ENCODE measurements at regions not wholly inside any gene's neighbourhood (a gene's known extent, or its start where the extent isn't known, plus 50 kb on each side); places are given as distances from the start of the nearest gene placed in this dataset.
A peak's percentile ranks its signal among the peaks of the same experiment; 100 is the strongest.

DNA sequence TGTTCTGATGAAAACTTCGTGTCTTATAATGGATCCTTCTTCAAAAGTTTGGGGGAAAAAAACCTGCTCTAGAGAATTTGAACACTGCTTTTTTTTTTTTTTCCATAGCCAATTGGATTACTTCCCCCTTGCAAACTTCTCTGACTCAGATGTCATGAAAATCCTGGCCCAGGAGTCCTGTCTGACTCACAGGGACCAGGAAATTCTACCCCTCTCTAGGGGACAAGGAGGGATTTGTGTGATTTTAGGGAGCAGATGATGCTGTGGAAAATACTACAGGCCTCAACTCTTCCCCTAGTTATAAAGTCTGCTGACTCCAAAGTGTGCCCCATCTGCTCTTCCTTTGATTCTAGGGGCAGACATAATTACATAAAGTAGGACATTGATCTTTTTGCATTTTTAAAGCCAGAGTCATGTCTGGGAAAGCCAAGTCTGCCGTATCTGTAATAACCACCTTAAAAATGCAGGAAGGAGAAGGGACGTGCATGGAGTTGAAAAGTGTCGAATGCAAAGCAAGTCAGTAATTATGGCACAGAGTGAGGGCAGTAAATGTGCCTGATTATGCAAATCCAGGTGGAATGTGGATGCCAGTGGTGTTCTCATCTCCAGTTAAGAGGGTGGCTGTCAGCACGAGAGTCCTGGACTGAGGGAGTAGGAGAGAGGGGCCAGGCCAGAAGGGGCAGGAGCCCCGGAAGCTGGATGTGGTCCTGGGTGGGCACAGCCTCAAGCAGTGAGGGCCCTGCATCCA is 144.3 kb upstream of the SULF2 start:
- 48% methylated on average over 5 of the region's 6 CpGs for WGBS

GRCh38 chr20:47927944-47928343 is 142.7 kb upstream of the SULF2 start:
- no peak overlapping the region for H2AK5ac ChIP-seq (ENCODE audit: low read length, severe bottlenecking)
- no peak overlapping the region for H3K27ac ChIP-seq (ENCODE audit: low read length, poor library complexity, severe bottlenecking)
- H2BK120ac ChIP-seq (ENCODE audit: low read depth, low read length): no peak overlapping the region
- H2BK12ac ChIP-seq (ENCODE audit: low read length in 2 of 2): no peak overlapping the region
- no peak overlapping the region for H3K4ac ChIP-seq (ENCODE audit: low read depth in 1 of 2, low read length in 2 of 2)
- peaks cover 0 to 30% of the 10 kb centered on the region in 2 experiments for H3K27me3 ChIP-seq (ENCODE audit: control insufficient read depth in 1 of 2, insufficient read depth in 1 of 2, low read length in 2 of 2)
- H2BK15ac ChIP-seq (ENCODE audit: low read depth, poor library complexity, severe bottlenecking): no peak overlapping the region
- H3K4me3 ChIP-seq (ENCODE audit: insufficient read depth in 1 of 2, low read depth in 1 of 2, low read length in 2 of 2): no peak overlapping the region
- no peak overlapping the region for H2AFZ ChIP-seq (ENCODE audit: low read depth, low read length)
- H2BK5ac ChIP-seq (ENCODE audit: low read depth, low read length, poor library complexity, severe bottlenecking): no peak overlapping the region
- DNase-seq: no peak
- peaks cover 5% of the 10 kb centered on the region for H3K4me1 ChIP-seq (ENCODE audit: control insufficient read depth, insufficient read depth, low read depth, low read length)
- H3K14ac ChIP-seq (ENCODE audit: low read length in 2 of 2): no peak overlapping the region
- no peaks in the 10 kb centered on the region for H3K36me3 ChIP-seq (ENCODE audit: control insufficient read depth in 1 of 2, insufficient read depth in 2 of 2, low read depth in 1 of 2, low read length in 2 of 2)
- H3K18ac ChIP-seq (ENCODE audit: low read depth in 1 of 2, low read length in 2 of 2): no peak overlapping the region
- H3K9ac ChIP-seq (ENCODE audit: low read length): no peak overlapping the region
- no peak overlapping the region for H3K23ac ChIP-seq (ENCODE audit: low read length in 2 of 2)
- no peak overlapping the region for H4K91ac ChIP-seq (ENCODE audit: low read length)
- no peak overlapping the region for H3K4me2 ChIP-seq (ENCODE audit: low read length, poor library complexity, severe bottlenecking)
- no peak overlapping the region for H4K8ac ChIP-seq (ENCODE audit: low read length)
- H3K9me3 ChIP-seq (ENCODE audit: control insufficient read depth, low read length): no peaks in the 10 kb centered on the region
- no peaks in the 10 kb centered on the region for H3K79me1 ChIP-seq (replicated peaks; ENCODE audit: low read length, poor library complexity, severe bottlenecking)

More for the DNA sequence above, 144.3 kb upstream of the SULF2 start:
- no peaks in the 10 kb centered on the region for H3K79me1 ChIP-seq (replicated peaks; ENCODE audit: low read length, poor library complexity, severe bottlenecking)
- no peak overlapping the region for H3K4me2 ChIP-seq (ENCODE audit: low read length, poor library complexity, severe bottlenecking)
- H4K91ac ChIP-seq (ENCODE audit: low read length): no peak overlapping the region
- no peak overlapping the region for H2BK15ac ChIP-seq (ENCODE audit: low read depth, poor library complexity, severe bottlenecking)
- H3K27me3 ChIP-seq (ENCODE audit: control insufficient read depth in 1 of 2, insufficient read depth in 1 of 2, low read length in 2 of 2): peaks cover 0 to 30% of the 10 kb centered on the region in 2 experiments
- no peak overlapping the region for H4K8ac ChIP-seq (ENCODE audit: low read length)
- H3K4me1 ChIP-seq (ENCODE audit: control insufficient read depth, insufficient read depth, low read depth, low read length): peaks cover 5% of the 10 kb centered on the region
- H3K4me3 ChIP-seq (ENCODE audit: insufficient read depth in 1 of 2, low read depth in 1 of 2, low read length in 2 of 2): peak overlapping the region in 1 of 2 experiments; percentile 1
- H3K4ac ChIP-seq (ENCODE audit: low read depth in 1 of 2, low read length in 2 of 2): no peak overlapping the region
- DNase-seq: peak; percentile 56
- H2AK5ac ChIP-seq (ENCODE audit: low read length, severe bottlenecking): no peak overlapping the region
- H3K36me3 ChIP-seq (ENCODE audit: control insufficient read depth in 1 of 2, insufficient read depth in 2 of 2, low read depth in 1 of 2, low read length in 2 of 2): no peaks in the 10 kb centered on the region
- H3K9ac ChIP-seq (ENCODE audit: low read length): peak overlapping the region; percentile 53
- H2AFZ ChIP-seq (ENCODE audit: low read depth, low read length): no peak overlapping the region
- H2BK12ac ChIP-seq (ENCODE audit: low read length in 2 of 2): no peak overlapping the region
- peak overlapping the region in 1 of 2 experiments; percentile 14 for H3K18ac ChIP-seq (ENCODE audit: low read depth in 1 of 2, low read length in 2 of 2)
- H2BK120ac ChIP-seq (ENCODE audit: low read depth, low read length): no peak overlapping the region
- H2BK5ac ChIP-seq (ENCODE audit: low read depth, low read length, poor library complexity, severe bottlenecking): no peak overlapping the region
- H3K27ac ChIP-seq (ENCODE audit: low read length, poor library complexity, severe bottlenecking): no peak overlapping the region
- H3K23ac ChIP-seq (ENCODE audit: low read length in 2 of 2): no peak overlapping the region
- H3K9me3 ChIP-seq (ENCODE audit: control insufficient read depth, low read length): no peaks in the 10 kb centered on the region
- H3K14ac ChIP-seq (ENCODE audit: low read length in 2 of 2): no peak overlapping the region

DNA sequence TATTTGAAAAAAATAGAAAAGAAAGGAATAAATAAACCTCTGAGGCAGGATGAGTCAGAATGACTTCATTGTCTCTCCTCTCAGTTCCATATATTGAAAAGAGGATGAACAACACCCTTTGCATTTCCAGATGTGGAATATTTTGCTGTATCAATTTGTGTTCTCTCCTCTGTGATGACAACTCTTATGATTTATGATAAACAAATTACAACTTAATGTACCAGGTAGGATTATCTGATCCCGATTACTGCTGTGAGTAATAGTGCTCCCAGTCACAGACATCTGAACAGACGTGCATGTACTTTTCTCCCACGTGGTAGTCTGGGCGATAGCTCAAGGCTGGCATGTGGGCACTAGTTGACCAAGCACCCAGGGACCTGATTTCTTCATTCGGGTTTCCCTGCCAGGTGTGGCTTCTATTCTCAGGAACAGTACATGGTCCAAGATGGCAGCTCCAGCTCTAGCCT is 142.1 kb upstream of the SULF2 start:
- Histone ChIP-seq H4K8ac (ENCODE audit: low read length) (no peak overlapping the region), H3K18ac (ENCODE audit: low read depth in 1 of 2, low read length in 2 of 2) (no peak overlapping the region), H3K27ac (ENCODE audit: low read length, poor library complexity, severe bottlenecking) (no peak overlapping the region), H3K9ac (ENCODE audit: low read length) (no peak overlapping the region), H3K4ac (ENCODE audit: low read depth in 1 of 2, low read length in 2 of 2) (no peak overlapping the region), H3K4me2 (ENCODE audit: low read length, poor library complexity, severe bottlenecking) (no peak overlapping the region), H3K79me1 (replicated peaks; ENCODE audit: low read length, poor library complexity, severe bottlenecking) (no peaks in the 10 kb centered on the region), H3K27me3 (ENCODE audit: control insufficient read depth in 1 of 2, insufficient read depth in 1 of 2, low read length in 2 of 2) (peaks cover 0 to 28% of the 10 kb centered on the region in 2 experiments), H3K4me1 (ENCODE audit: control insufficient read depth, insufficient read depth, low read depth, low read length) (peaks cover 5% of the 10 kb centered on the region), H2AFZ (ENCODE audit: low read depth, low read length) (no peak overlapping the region), H3K36me3 (ENCODE audit: control insufficient read depth in 1 of 2, insufficient read depth in 2 of 2, low read depth in 1 of 2, low read length in 2 of 2) (no peaks in the 10 kb centered on the region), H3K23ac (ENCODE audit: low read length in 2 of 2) (no peak overlapping the region), H4K91ac (ENCODE audit: low read length) (no peak overlapping the region), H2BK5ac (ENCODE audit: low read depth, low read length, poor library complexity, severe bottlenecking) (no peak overlapping the region), H2BK12ac (ENCODE audit: low read length in 2 of 2) (no peak overlapping the region), H2BK15ac (ENCODE audit: low read depth, poor library complexity, severe bottlenecking) (no peak overlapping the region), H2BK120ac (ENCODE audit: low read depth, low read length) (no peak overlapping the region), H2AK5ac (ENCODE audit: low read length, severe bottlenecking) (no peak overlapping the region), H3K14ac (ENCODE audit: low read length in 2 of 2) (no peak overlapping the region), H3K9me3 (ENCODE audit: control insufficient read depth, low read length) (no peaks in the 10 kb centered on the region), H3K4me3 (ENCODE audit: insufficient read depth in 1 of 2, low read depth in 1 of 2, low read length in 2 of 2) (no peak overlapping the region)
- DNase-seq: peak; percentile 42
- 51% methylated on average over 5 of the region's 5 CpGs for WGBS

DNA sequence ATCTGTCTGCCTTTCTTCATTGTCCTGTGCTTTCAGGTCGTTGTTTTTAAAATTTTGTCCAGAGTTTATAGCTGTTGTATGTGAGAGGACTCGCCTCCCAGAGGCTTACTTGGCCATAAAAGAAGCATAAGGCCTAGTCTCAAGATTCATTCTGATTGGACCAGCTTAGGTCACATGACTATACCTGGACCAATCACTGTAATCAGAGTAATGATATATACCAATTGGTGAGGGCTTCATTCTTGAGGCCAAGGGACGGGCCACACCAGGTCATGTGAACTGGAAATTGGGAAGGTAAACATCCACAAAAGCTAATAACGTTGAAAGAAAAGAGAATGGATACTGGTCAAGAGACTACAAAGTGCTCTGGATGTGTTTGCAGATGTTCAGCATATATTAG is 141.4 kb upstream of the SULF2 start:
- no peak overlapping the region for H3K23ac ChIP-seq (ENCODE audit: low read length in 2 of 2)
- no peak overlapping the region for H2BK12ac ChIP-seq (ENCODE audit: low read length in 2 of 2)
- no peak overlapping the region for H3K14ac ChIP-seq (ENCODE audit: low read length in 2 of 2)
- no peak overlapping the region for H2AFZ ChIP-seq (ENCODE audit: low read depth, low read length)
- peaks cover 7% of the 10 kb centered on the region for H3K4me1 ChIP-seq (ENCODE audit: control insufficient read depth, insufficient read depth, low read depth, low read length)
- no peaks in the 10 kb centered on the region for H3K79me1 ChIP-seq (replicated peaks; ENCODE audit: low read length, poor library complexity, severe bottlenecking)
- H3K27ac ChIP-seq (ENCODE audit: low read length, poor library complexity, severe bottlenecking): no peak overlapping the region
- H2BK120ac ChIP-seq (ENCODE audit: low read depth, low read length): no peak overlapping the region
- no peak overlapping the region for H3K4me3 ChIP-seq (ENCODE audit: insufficient read depth in 1 of 2, low read depth in 1 of 2, low read length in 2 of 2)
- no peak overlapping the region for H3K18ac ChIP-seq (ENCODE audit: low read depth in 1 of 2, low read length in 2 of 2)
- H3K27me3 ChIP-seq (ENCODE audit: control insufficient read depth in 1 of 2, insufficient read depth in 1 of 2, low read length in 2 of 2): peaks cover 0 to 25% of the 10 kb centered on the region in 2 experiments
- no peak overlapping the region for H3K4ac ChIP-seq (ENCODE audit: low read depth in 1 of 2, low read length in 2 of 2)
- H4K91ac ChIP-seq (ENCODE audit: low read length): no peak overlapping the region
- H2BK15ac ChIP-seq (ENCODE audit: low read depth, poor library complexity, severe bottlenecking): peak overlapping the region; percentile 44
- H2AK5ac ChIP-seq (ENCODE audit: low read length, severe bottlenecking): no peak overlapping the region
- H4K8ac ChIP-seq (ENCODE audit: low read length): no peak overlapping the region
- H3K9me3 ChIP-seq (ENCODE audit: control insufficient read depth, low read length): no peaks in the 10 kb centered on the region
- H3K9ac ChIP-seq (ENCODE audit: low read length): no peak overlapping the region
- no peaks in the 10 kb centered on the region for H3K36me3 ChIP-seq (ENCODE audit: control insufficient read depth in 1 of 2, insufficient read depth in 2 of 2, low read depth in 1 of 2, low read length in 2 of 2)
- H3K4me2 ChIP-seq (ENCODE audit: low read length, poor library complexity, severe bottlenecking): no peak overlapping the region
- 98% methylated on average over 4 of the region's 4 CpGs for WGBS
- no peak for DNase-seq
- no peak overlapping the region for H2BK5ac ChIP-seq (ENCODE audit: low read depth, low read length, poor library complexity, severe bottlenecking)
